ENCODE measurements at regions not wholly inside any gene's neighbourhood (a gene's known extent, or its start where the extent isn't known, plus 50 kb on each side); places are given as distances from the start of the nearest gene placed in this dataset.

DNA sequence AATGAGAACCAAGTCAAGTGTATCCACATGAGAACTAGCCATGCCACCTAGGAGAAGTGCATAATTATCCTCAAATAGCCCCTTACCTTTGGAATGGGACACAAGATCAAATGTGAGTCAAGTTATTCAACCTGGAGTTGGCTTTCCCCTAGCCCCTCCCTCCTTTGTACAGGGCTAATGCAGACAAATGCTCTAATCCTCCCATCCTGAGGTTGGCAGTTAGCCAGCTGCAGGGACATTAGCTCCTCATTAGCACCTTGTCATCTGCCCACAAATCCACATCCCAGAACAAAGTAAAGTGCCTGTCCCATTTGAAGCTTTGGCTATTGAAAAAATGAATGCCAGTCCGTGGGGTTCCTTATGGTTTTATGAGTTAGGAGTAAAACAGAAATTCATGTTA is 294.1 kb upstream of the FANCL start:
- H3K9me3 ChIP-seq: no peaks in the 10 kb centered on the region
- H3K27me3 ChIP-seq: no peaks in the 10 kb centered on the region
- no peak overlapping the region for H3K27ac ChIP-seq
- no peaks in the 10 kb centered on the region for H3K36me3 ChIP-seq
- DNase-seq: no peak
- H3K4me3 ChIP-seq: no peak overlapping the region
- H3K4me1 ChIP-seq: no peaks in the 10 kb centered on the region
- intact Hi-C loops (cut with DNase I; ENCODE audit: low total_unique reads): no loop called here
- TF ChIP-seq CTCF (IDR thresholded peaks at IDR 0.05) (no peak), POLR2A (IDR thresholded peaks at IDR 0.05) (no peak)

GRCh38 chr2:58533376-58533775 is 292.3 kb upstream of the FANCL start:
- intact Hi-C loops (cut with DNase I; ENCODE audit: low total_unique reads): no loop called here
- Histone ChIP-seq H3K27ac (no peak overlapping the region), H3K4me1 (no peaks in the 10 kb centered on the region), H3K27me3 (no peaks in the 10 kb centered on the region), H3K4me3 (no peak overlapping the region), H3K9me3 (no peaks in the 10 kb centered on the region), H3K36me3 (no peaks in the 10 kb centered on the region)
- DNase-seq: no peak
- TF ChIP-seq CTCF (IDR thresholded peaks at IDR 0.05) (no peak), POLR2A (IDR thresholded peaks at IDR 0.05) (no peak)

GRCh38 chr2:58532641-58533040 is 291.5 kb upstream of the FANCL start:
- no peak overlapping the region for H3K27ac ChIP-seq
- no peaks in the 10 kb centered on the region for H3K4me1 ChIP-seq
- H3K27me3 ChIP-seq: no peaks in the 10 kb centered on the region
- DNase-seq: no peak
- intact Hi-C loops (cut with DNase I; ENCODE audit: low total_unique reads): no loop called here
- H3K36me3 ChIP-seq: no peaks in the 10 kb centered on the region
- H3K4me3 ChIP-seq: no peak overlapping the region
- H3K9me3 ChIP-seq: no peaks in the 10 kb centered on the region
- no peak for TF ChIP-seq POLR2A (IDR thresholded peaks at IDR 0.05)
- no peak for TF ChIP-seq CTCF (IDR thresholded peaks at IDR 0.05)

DNA sequence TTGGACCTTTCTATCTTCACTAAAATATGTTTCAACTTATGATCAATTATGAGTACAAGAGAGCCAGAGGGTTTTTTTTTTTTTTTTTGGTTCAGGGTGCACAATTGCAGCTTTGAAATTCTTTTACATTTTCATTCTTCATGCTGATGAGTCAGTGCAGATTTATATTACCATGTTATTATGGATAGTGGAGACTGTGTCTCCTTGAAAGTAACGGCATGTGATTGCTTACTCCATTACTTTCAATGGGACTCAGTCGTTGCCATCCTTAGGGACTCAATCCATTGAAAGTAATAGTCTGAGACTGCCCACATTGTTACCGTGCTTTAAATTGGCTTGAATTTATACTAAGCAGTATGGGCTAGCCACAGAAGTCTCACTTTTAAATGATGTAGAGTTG is 286.5 kb upstream of the FANCL start:
- Histone ChIP-seq H3K4me3 (no peak overlapping the region), H3K27me3 (no peaks in the 10 kb centered on the region), H3K27ac (no peak overlapping the region), H3K36me3 (no peaks in the 10 kb centered on the region), H3K4me1 (no peaks in the 10 kb centered on the region), H3K9me3 (no peaks in the 10 kb centered on the region)
- DNase-seq: no peak
- no peak for TF ChIP-seq CTCF (IDR thresholded peaks at IDR 0.05)
- TF ChIP-seq POLR2A (IDR thresholded peaks at IDR 0.05): no peak
- intact Hi-C loops (cut with DNase I; ENCODE audit: low total_unique reads): no loop called here

- no peaks in the 10 kb centered on the region for H3K4me1 ChIP-seq
- intact Hi-C loops (cut with DNase I; ENCODE audit: low total_unique reads): no loop called here
- no peaks in the 10 kb centered on the region for H3K9me3 ChIP-seq
- no peak for DNase-seq
- H3K36me3 ChIP-seq: no peaks in the 10 kb centered on the region
- H3K27ac ChIP-seq: no peak overlapping the region
- no peak overlapping the region for H3K4me3 ChIP-seq
- no peaks in the 10 kb centered on the region for H3K27me3 ChIP-seq
- TF ChIP-seq POLR2A (IDR thresholded peaks at IDR 0.05) (no peak), CTCF (IDR thresholded peaks at IDR 0.05) (no peak)
Observed at GRCh38 chr2:58521803-58522554, 280.9 kb upstream of the FANCL start.
